ENCODE measurements at regions not wholly inside any gene's neighbourhood (a gene's known extent, or its start where the extent isn't known, plus 50 kb on each side); places are given as distances from the start of the nearest gene placed in this dataset.

DNA sequence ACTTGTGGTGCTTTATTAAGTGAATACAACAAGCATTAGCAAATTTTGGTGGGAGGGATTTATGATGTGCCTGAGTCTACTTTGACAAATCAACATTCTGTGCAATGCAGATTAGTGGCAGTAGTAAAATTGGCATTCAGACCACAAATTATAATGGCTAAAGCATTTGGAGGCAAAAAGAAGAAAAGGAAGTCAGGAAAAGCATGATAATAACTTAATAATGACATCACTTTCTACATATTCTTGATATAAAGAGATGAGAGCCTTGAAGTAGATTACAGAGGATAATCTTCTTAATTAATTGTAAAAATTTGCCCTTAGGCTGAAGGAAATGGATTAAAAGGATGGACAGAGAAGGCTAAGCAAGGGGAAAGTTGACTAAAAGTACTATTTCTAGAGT, 126.0 kb downstream of the SLC6A15 start:
- no peak for TF ChIP-seq POLR2A (IDR thresholded peaks at IDR 0.05)
- TF ChIP-seq, protein P1, sequence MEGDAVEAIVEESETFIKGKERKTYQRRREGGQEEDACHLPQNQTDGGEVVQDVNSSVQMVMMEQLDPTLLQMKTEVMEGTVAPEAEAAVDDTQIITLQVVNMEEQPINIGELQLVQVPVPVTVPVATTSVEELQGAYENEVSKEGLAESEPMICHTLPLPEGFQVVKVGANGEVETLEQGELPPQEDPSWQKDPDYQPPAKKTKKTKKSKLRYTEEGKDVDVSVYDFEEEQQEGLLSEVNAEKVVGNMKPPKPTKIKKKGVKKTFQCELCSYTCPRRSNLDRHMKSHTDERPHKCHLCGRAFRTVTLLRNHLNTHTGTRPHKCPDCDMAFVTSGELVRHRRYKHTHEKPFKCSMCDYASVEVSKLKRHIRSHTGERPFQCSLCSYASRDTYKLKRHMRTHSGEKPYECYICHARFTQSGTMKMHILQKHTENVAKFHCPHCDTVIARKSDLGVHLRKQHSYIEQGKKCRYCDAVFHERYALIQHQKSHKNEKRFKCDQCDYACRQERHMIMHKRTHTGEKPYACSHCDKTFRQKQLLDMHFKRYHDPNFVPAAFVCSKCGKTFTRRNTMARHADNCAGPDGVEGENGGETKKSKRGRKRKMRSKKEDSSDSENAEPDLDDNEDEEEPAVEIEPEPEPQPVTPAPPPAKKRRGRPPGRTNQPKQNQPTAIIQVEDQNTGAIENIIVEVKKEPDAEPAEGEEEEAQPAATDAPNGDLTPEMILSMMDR (IDR thresholded peaks at IDR 0.05) = no peak

Measured in adrenal gland (tissue), 5 donors.